ENCODE measurements at regions not wholly inside any gene's neighbourhood (a gene's known extent, or its start where the extent isn't known, plus 50 kb on each side); places are given as distances from the start of the nearest gene placed in this dataset.

- TF ChIP-seq, protein P1, sequence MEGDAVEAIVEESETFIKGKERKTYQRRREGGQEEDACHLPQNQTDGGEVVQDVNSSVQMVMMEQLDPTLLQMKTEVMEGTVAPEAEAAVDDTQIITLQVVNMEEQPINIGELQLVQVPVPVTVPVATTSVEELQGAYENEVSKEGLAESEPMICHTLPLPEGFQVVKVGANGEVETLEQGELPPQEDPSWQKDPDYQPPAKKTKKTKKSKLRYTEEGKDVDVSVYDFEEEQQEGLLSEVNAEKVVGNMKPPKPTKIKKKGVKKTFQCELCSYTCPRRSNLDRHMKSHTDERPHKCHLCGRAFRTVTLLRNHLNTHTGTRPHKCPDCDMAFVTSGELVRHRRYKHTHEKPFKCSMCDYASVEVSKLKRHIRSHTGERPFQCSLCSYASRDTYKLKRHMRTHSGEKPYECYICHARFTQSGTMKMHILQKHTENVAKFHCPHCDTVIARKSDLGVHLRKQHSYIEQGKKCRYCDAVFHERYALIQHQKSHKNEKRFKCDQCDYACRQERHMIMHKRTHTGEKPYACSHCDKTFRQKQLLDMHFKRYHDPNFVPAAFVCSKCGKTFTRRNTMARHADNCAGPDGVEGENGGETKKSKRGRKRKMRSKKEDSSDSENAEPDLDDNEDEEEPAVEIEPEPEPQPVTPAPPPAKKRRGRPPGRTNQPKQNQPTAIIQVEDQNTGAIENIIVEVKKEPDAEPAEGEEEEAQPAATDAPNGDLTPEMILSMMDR (IDR thresholded peaks at IDR 0.05; ENCODE audit: control extremely low read depth, extremely low read depth), result no peak
- H3K4me3 ChIP-seq, result no peak overlapping the region
- 70 to 88% methylated on average over 12 of the region's 12 CpGs for WGBS, 2 donors
- H3K4me1 ChIP-seq (ENCODE audit: control insufficient read depth in 5 of 5, insufficient read depth in 5 of 5, low read length in 5 of 5), result no peaks in the 10 kb centered on the region
- no peaks in the 10 kb centered on the region for H3K27me3 ChIP-seq (ENCODE audit: control insufficient read depth in 3 of 3, insufficient read depth in 3 of 3, low read length in 2 of 3)
- peak; percentile 28 to 61 (median 52) for DNase-seq
- ATAC-seq (ENCODE audit: insufficient read depth, low FRiP score), result no peak
- no peaks in the 10 kb centered on the region for H3K36me3 ChIP-seq (ENCODE audit: control insufficient read depth in 4 of 4, insufficient read depth in 4 of 4, low read length in 4 of 4)
- H3K27ac ChIP-seq (ENCODE audit: low read depth in 1 of 2, low read length in 1 of 2), result peak overlapping the region in 1 of 2 donors; percentile 72
- H3K9me3 ChIP-seq (ENCODE audit: control insufficient read depth in 4 of 4, insufficient read depth in 3 of 4, low read length in 3 of 4), result peaks cover 0 to under 1% (median 0%) of the 10 kb centered on the region in 4 donors
- no peak overlapping the region for H3K9ac ChIP-seq (ENCODE audit: insufficient read depth in 1 of 2, low read length in 2 of 2)
Measured at GRCh38 chr9:107176436-107177151, 106.5 kb upstream of the RAD23B start.

DNA sequence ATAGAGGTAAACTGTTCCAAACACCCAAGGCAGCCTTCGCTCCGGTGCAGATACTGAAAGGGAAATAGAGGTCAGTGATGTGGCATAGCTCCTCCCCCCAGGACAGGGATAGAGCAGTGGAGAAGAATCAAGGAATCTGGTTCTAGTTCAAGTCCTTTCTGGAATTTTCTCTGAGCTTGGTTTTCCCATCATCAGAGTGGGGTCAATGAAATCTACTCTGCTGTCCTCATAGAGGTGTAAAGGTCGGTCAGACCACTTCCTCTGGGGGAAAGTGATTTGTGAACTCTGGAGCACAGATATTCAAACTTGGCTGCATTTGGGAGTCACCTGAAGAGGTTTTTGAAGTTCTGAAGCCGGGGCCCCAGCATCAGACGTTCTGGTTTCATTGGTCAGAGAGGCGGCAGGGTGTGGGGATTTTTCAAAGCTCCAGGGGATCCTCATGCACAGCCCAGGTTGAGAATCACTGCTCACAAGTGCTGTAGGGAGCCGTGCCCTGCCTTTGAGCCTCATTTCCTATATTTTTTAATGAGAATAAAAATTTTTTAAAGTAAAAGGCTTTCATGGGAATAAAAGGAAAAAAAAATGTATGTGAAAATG lies 105.7 kb upstream of the RAD23B start:
- TF ChIP-seq, protein P1 (IDR thresholded peaks at IDR 0.05; ENCODE audit: control extremely low read depth, extremely low read depth), result no peak
- DNase-seq (no peak), ATAC-seq (ENCODE audit: insufficient read depth, low FRiP score) (no peak)
- Histone ChIP-seq H3K27me3 (ENCODE audit: control insufficient read depth in 3 of 3, insufficient read depth in 3 of 3, low read length in 2 of 3) (no peaks in the 10 kb centered on the region), H3K9me3 (ENCODE audit: control insufficient read depth in 4 of 4, insufficient read depth in 3 of 4, low read length in 3 of 4) (peaks cover 0 to 6% (median 1%) of the 10 kb centered on the region in 4 donors), H3K27ac (ENCODE audit: low read depth in 1 of 2, low read length in 1 of 2) (no peak overlapping the region), H3K4me1 (ENCODE audit: control insufficient read depth in 5 of 5, insufficient read depth in 5 of 5, low read length in 5 of 5) (no peaks in the 10 kb centered on the region), H3K9ac (ENCODE audit: insufficient read depth in 1 of 2, low read length in 2 of 2) (no peak overlapping the region), H3K36me3 (ENCODE audit: control insufficient read depth in 4 of 4, insufficient read depth in 4 of 4, low read length in 4 of 4) (no peaks in the 10 kb centered on the region), H3K4me3 (no peak overlapping the region)
- 77 to 80% methylated on average over 7 of the region's 7 CpGs for WGBS, 2 donors

DNA sequence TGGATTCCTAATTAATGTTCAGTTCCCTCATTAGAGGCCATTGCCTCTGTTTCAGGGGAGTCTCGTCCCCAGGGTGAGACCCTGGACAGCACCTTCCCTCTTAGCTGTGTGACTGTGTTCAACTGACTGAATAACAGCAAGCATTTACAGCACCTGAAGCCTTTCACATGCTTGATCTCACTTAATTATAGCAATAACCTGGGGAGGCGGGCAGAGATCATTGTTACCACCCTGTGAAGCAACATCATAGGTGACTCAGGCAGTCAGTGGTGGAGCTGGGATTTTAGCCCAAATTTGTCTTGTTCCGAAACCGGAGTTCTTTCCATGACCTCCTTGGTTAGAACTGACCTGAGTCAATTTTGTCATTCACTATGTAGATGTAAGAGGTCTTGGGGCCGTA lies 105.2 kb upstream of the RAD23B start:
- no peaks in the 10 kb centered on the region for H3K27me3 ChIP-seq (ENCODE audit: control insufficient read depth in 3 of 3, insufficient read depth in 3 of 3, low read length in 2 of 3)
- H3K36me3 ChIP-seq (ENCODE audit: control insufficient read depth in 4 of 4, insufficient read depth in 4 of 4, low read length in 4 of 4), result no peaks in the 10 kb centered on the region
- DNase-seq, result no peak
- 92 to 97% methylated on average over 5 of the region's 5 CpGs for WGBS, 2 donors
- no peak overlapping the region for H3K27ac ChIP-seq (ENCODE audit: low read depth in 1 of 2, low read length in 1 of 2)
- TF ChIP-seq, protein P1 (IDR thresholded peaks at IDR 0.05; ENCODE audit: control extremely low read depth, extremely low read depth), result no peak
- H3K4me3 ChIP-seq, result no peak overlapping the region
- peaks cover 0 to 6% (median 3%) of the 10 kb centered on the region in 4 donors for H3K9me3 ChIP-seq (ENCODE audit: control insufficient read depth in 4 of 4, insufficient read depth in 3 of 4, low read length in 3 of 4)
- no peaks in the 10 kb centered on the region for H3K4me1 ChIP-seq (ENCODE audit: control insufficient read depth in 5 of 5, insufficient read depth in 5 of 5, low read length in 5 of 5)
- no peak for ATAC-seq (ENCODE audit: insufficient read depth, low FRiP score)
- H3K9ac ChIP-seq (ENCODE audit: insufficient read depth in 1 of 2, low read length in 2 of 2), result no peak overlapping the region

All from lung (tissue), 11 donors.